DND-41 (cell line): ENCODE measurements at regions not wholly inside any gene's neighbourhood (a gene's known extent, or its start where the extent isn't known, plus 50 kb on each side); places are given as distances from the start of the nearest gene placed in this dataset.

Experiments used
- CTCF ChIP-seq: IDR thresholded peaks from 2 replicates; pipeline ENCODE4 v1.5.1; 2012; ENCODE audit warnings: borderline replicate concordance, low read length, moderate library complexity, mild to moderate bottlenecking; ENCODE audit not compliant: poor library complexity, severe bottlenecking; ENCODE audit errors: extremely low read depth
- EZH2 ChIP-seq: IDR thresholded peaks from 3 replicates; pipeline ENCODE4 v1.6.1; 2012; ENCODE audit warnings: borderline replicate concordance, low read depth, mild to moderate bottlenecking, moderate library complexity, low read length, inconsistent platforms; ENCODE audit not compliant: severe bottlenecking

GRCh38 chr13:78103936-78104335 is 185.3 kb upstream of the EDNRB start:
- TF ChIP-seq CTCF (no peak), EZH2 (no peak)
